Kidney (tissue), 13 donors: ENCODE measurements at regions not wholly inside any gene's neighbourhood (a gene's known extent, or its start where the extent isn't known, plus 50 kb on each side); places are given as distances from the start of the nearest gene placed in this dataset.

Source experiments
- DNase-seq, 5 donors: peaks; one replicate each; pipeline ENCODE4 v3.0.0-alpha.2; 2013 to 2020
- FAIRE-seq: peaks from 2 replicates; lab custom pipeline; 2012; peaks lifted over from hg19 to GRCh38; lab: Jason Lieb, UNC
- H3K27ac ChIP-seq, 2 donors: one replicate each; pipeline ENCODE4 v1.7.0; 2013; ENCODE audit warnings: low read depth in 2 of 2, low read length in 2 of 2, inconsistent platforms in 1 of 2
- H3K27me3 ChIP-seq: one replicate; pipeline ENCODE4 v1.7.1; 2013; ENCODE audit warnings: low read length, inconsistent platforms; ENCODE audit not compliant: control insufficient read depth, insufficient read depth
- H3K36me3 ChIP-seq, 3 donors: one replicate each; pipeline versions ENCODE4 v1.7.0 to v1.7.1; 2013; ENCODE audit warnings: low read length in 3 of 3, control low read depth in 1 of 3, inconsistent platforms in 1 of 3; ENCODE audit not compliant: insufficient read depth in 3 of 3, control insufficient read depth in 2 of 3
- H3K4me1 ChIP-seq, 3 donors: one replicate each; pipeline versions ENCODE4 v1.7.0 to v1.7.1; 2013; ENCODE audit warnings: low read length in 3 of 3, inconsistent platforms in 1 of 3, low read depth in 1 of 3; ENCODE audit not compliant: control insufficient read depth in 2 of 3, insufficient read depth in 2 of 3
- H3K4me3 ChIP-seq, 3 donors: one replicate each; pipeline versions ENCODE4 v1.7.0 to v1.8.1; 2013; ENCODE audit warnings: low read length in 3 of 3, control low read depth in 1 of 3, inconsistent platforms in 1 of 3
- H3K9ac ChIP-seq, 3 donors: one replicate each; pipeline versions ENCODE4 v1.7.0 to v1.7.1; 2013; ENCODE audit warnings: low read length in 3 of 3, control low read depth in 1 of 3, inconsistent platforms in 1 of 3
- H3K9me3 ChIP-seq, 3 donors: one replicate each; pipeline versions ENCODE4 v1.7.0 to v1.7.1; 2013; ENCODE audit warnings: low read length in 3 of 3, control low read depth in 1 of 3, inconsistent platforms in 1 of 3; ENCODE audit not compliant: control insufficient read depth in 2 of 3, insufficient read depth in 1 of 3
- intact Hi-C: fragments of 100-400 bp; cut with DNase I; formaldehyde crosslinking; loops from one replicate; pipeline ENCODE4 v1.11.1; 2022
- TF ChIP-seq, protein P1 (sequence below): IDR thresholded peaks from 3 replicates; pipeline ENCODE4 v1.5.1; 2012; ENCODE audit warnings: mild to moderate bottlenecking, moderate library complexity, borderline replicate concordance; ENCODE audit not compliant: insufficient read depth; ENCODE audit errors: extremely low read depth
- donor health status: control.
- donor health status: control.
- donor health status: control.
- donor health status: control.
- donor health status: control.
- donor health status: DM: yes; HTN: yes; CAD: no.
- donor health status: Normal renal cell carcinoma (clear cell type).

DNA sequence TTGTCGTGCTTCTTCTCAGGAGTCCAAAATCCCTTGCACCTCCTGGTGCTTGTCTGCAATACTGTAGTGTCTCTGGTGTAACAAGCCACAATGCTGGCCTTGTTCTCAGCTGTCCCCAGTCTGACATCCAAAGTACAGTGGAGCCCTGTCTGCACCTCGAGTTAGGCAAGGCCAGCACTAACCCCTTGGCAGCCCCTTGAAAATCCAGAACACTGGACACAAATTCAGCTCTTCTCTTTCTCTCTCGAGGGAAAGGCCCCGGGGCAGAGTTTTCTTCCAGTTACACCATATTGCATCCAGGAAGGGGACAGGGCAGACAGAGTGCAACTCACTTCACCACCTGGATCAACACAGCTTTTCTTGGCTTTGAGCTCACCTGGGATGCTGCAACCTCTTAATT is 91.3 kb upstream of the ATP10A start:
- FAIRE-seq (no peak), DNase-seq (no peak)
- no peaks in the 10 kb centered on the region for H3K27me3 ChIP-seq
- H3K4me1 ChIP-seq: no peaks in the 10 kb centered on the region
- H3K9me3 ChIP-seq: peaks cover 0 to 3% (median 0%) of the 10 kb centered on the region in 3 donors
- H3K36me3 ChIP-seq: no peaks in the 10 kb centered on the region
- intact Hi-C loops: no loop called here
- no peak overlapping the region for H3K9ac ChIP-seq
- TF ChIP-seq, protein P1, sequence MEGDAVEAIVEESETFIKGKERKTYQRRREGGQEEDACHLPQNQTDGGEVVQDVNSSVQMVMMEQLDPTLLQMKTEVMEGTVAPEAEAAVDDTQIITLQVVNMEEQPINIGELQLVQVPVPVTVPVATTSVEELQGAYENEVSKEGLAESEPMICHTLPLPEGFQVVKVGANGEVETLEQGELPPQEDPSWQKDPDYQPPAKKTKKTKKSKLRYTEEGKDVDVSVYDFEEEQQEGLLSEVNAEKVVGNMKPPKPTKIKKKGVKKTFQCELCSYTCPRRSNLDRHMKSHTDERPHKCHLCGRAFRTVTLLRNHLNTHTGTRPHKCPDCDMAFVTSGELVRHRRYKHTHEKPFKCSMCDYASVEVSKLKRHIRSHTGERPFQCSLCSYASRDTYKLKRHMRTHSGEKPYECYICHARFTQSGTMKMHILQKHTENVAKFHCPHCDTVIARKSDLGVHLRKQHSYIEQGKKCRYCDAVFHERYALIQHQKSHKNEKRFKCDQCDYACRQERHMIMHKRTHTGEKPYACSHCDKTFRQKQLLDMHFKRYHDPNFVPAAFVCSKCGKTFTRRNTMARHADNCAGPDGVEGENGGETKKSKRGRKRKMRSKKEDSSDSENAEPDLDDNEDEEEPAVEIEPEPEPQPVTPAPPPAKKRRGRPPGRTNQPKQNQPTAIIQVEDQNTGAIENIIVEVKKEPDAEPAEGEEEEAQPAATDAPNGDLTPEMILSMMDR: no peak
- no peak overlapping the region for H3K4me3 ChIP-seq
- no peak overlapping the region for H3K27ac ChIP-seq

DNA sequence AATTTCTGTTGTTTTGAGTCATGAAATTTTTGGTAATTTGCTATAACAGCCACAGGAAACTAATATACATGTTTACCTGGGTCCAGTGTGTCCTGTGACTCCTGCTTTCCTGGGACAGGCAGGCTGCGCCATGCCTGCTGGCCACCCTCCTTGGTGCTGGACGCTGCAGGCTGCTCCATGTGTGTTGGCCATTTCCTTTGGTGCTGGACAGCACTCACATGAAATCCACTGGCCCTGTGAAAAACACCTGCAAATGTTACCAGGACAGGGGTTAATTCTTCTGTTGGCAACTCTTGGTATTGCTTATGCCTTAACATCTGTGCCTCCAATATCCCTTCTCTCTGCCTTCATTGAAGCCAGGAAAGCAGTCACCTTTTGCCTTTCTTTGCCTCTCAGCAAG is 86.9 kb upstream of the ATP10A start:
- TF ChIP-seq, protein P1: no peak
- no peaks in the 10 kb centered on the region for H3K4me1 ChIP-seq
- intact Hi-C loops: no loop called here
- peaks cover 0 to 3% (median 0%) of the 10 kb centered on the region in 3 donors for H3K9me3 ChIP-seq
- H3K27ac ChIP-seq: no peak overlapping the region
- no peaks in the 10 kb centered on the region for H3K27me3 ChIP-seq
- H3K4me3 ChIP-seq: no peak overlapping the region
- FAIRE-seq (no peak), DNase-seq (no peak)
- H3K36me3 ChIP-seq: no peaks in the 10 kb centered on the region
- H3K9ac ChIP-seq: no peak overlapping the region

DNA sequence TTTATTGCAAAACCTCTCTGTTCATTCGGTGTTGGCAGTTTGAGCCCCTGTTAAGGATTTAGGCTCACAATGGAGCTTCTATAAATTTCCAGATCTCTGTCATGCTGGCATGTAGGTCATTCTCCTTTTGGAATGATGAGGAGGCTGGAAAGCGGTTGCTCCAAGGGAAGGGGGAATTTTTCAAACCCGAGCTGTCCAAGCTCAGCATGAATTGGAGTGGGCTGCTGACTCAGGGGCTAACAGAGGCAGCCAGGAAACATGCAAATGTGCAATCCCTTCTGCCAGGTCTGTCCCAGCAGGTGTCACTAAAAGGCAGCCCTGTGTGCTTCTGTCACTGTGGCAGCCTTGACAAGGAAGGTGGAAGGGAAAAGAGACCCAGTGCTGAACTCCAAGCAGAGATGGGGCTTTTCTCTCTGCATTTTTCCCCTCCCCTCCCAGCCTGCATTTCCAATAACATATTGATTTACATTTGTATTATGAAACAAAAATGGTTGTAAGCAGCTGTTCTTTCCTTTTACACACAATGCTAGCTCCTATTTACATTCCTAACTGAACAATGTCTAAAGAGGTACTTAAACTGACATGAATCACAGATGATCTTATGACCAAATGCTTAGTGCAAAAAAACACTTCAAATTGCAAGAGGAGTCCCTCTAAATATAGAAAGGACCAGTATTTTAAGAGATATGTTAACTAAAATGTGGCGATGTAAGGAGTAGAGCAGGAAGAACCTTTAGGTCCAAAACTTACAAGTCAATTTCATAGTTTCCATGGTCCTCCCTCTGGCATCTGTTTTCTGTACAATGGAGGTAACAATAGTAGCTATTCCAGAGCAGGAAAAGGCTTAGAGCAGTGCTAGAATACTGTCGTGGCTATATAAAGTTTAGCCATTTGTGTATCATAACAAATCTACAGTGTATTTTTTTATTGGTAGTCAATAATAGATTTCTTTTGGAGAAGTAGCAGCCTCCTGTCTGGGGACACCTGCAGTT is 84.5 kb upstream of the ATP10A start:
- Histone ChIP-seq H3K36me3 (no peaks in the 10 kb centered on the region), H3K9ac (no peak overlapping the region), H3K4me1 (no peaks in the 10 kb centered on the region), H3K27me3 (no peaks in the 10 kb centered on the region), H3K9me3 (no peaks in the 10 kb centered on the region), H3K4me3 (no peak overlapping the region), H3K27ac (no peak overlapping the region)
- FAIRE-seq (no peak), DNase-seq (peak in 3 of 5 donors; percentile 53 to 56 (median 53))
- TF ChIP-seq, protein P1: no peak
- intact Hi-C loops: no loop called here
